Ascending aorta (tissue), 2 donors: ENCODE measurements at regions not wholly inside any gene's neighbourhood (a gene's known extent, or its start where the extent isn't known, plus 50 kb on each side); places are given as distances from the start of the nearest gene placed in this dataset.
"Not testable (repeated sequence)": the region's sequence is repeated elsewhere in the genome, so short reads cannot be mapped to it uniquely, and the experiment has no call there.

Source experiments
- DNase-seq, 2 donors: peaks; one replicate each; pipeline ENCODE4 v3.0.0-alpha.2; 2019; ENCODE audit warnings: low spot score in 2 of 2
- H3K27ac ChIP-seq, 2 donors: fragments of 200-600 bp; sonication (generic); one replicate each; pipeline ENCODE4 v1.5.1; 2016 to 2017; ENCODE audit warnings: mild to moderate bottlenecking in 1 of 2
- H3K27me3 ChIP-seq: fragments of 200-600 bp; sonication (generic); one replicate; pipeline ENCODE4 v1.5.1; 2017
- H3K36me3 ChIP-seq, 2 donors: fragments of 200-600 bp; sonication (generic); one replicate each; pipeline ENCODE4 v1.5.1; 2016
- H3K4me1 ChIP-seq, 2 donors: fragments of 200-600 bp; sonication (generic); one replicate each; pipeline ENCODE4 v1.5.1; 2016 to 2017; ENCODE audit warnings: mild to moderate bottlenecking in 1 of 2
- H3K4me3 ChIP-seq, 2 donors: fragments of 200-600 bp; sonication (generic); one replicate each; pipeline ENCODE4 v1.5.1; 2016 to 2017; ENCODE audit warnings: mild to moderate bottlenecking in 1 of 2
- H3K9me3 ChIP-seq, 2 donors: fragments of 200-600 bp; sonication (generic); one replicate each; pipeline ENCODE4 v1.5.1; 2016
- intact Hi-C: fragments of 100-400 bp; cut with DNase I; formaldehyde crosslinking; loops from one replicate; pipeline ENCODE4 v1.15.1; 2023
- TF ChIP-seq, protein P1 (sequence below), 3 experiments: fragments of 200-600 bp in 2 of 3; fragments of 450-650 bp in 1 of 3; sonication (generic) in 2 of 3; IDR thresholded peaks; one replicate each; pipeline ENCODE4 v1.5.1; 2016 to 2019; ENCODE audit warnings: antibody characterized with exemption in 3 of 3, mild to moderate bottlenecking in 1 of 3, moderate library complexity in 1 of 3

DNA sequence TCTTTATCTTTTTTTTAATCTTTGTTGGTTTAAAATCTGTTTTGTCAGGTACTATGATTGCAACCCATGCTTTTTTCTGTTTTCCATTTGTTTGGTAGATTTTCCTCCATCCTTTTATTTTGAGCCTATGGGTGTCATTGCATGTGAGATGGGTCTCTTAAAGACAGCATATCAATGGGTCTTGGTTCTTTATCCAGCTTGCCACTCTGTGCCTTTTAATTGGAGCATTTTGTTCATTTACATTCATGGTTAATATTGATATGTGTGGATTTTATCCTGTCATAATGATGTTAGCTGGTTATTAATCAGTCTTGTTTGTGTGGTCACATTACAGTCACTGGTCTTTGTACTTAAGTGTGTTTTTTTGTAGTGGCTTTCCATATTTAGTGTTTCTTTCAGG lies 159.9 kb downstream of the CENPF start:
- Histone ChIP-seq H3K27me3 (no peaks in the 10 kb centered on the region), H3K36me3 (no peaks in the 10 kb centered on the region), H3K4me3 (no peak overlapping the region), H3K27ac (no peak overlapping the region), H3K4me1 (no peaks in the 10 kb centered on the region), H3K9me3 (peaks cover 14 to 15% of the 10 kb centered on the region in 2 donors)
- intact Hi-C loops: no loop called here
- DNase-seq: no peak
- TF ChIP-seq, protein P1, sequence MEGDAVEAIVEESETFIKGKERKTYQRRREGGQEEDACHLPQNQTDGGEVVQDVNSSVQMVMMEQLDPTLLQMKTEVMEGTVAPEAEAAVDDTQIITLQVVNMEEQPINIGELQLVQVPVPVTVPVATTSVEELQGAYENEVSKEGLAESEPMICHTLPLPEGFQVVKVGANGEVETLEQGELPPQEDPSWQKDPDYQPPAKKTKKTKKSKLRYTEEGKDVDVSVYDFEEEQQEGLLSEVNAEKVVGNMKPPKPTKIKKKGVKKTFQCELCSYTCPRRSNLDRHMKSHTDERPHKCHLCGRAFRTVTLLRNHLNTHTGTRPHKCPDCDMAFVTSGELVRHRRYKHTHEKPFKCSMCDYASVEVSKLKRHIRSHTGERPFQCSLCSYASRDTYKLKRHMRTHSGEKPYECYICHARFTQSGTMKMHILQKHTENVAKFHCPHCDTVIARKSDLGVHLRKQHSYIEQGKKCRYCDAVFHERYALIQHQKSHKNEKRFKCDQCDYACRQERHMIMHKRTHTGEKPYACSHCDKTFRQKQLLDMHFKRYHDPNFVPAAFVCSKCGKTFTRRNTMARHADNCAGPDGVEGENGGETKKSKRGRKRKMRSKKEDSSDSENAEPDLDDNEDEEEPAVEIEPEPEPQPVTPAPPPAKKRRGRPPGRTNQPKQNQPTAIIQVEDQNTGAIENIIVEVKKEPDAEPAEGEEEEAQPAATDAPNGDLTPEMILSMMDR (IDR thresholded peaks at IDR 0.05): no peak

DNA sequence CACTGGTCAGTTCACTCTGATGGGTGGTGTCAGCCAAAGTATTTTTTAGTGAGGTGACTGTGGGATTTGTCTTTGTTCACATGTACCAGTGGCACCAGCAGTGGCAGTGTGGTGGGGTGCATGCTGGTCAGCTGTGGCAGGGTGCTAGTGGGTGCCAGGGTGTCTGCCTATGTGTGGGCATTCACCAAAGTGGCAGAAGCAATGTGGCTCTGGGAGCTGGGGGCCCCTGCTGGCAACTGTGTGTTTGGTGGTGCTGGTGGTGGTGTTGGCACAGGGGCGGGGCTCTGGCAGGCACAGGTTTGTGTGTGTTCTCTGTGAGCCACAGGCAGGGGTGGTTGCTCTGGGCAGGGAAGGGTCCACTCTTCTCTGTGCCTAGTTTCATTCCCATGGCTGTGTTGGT lies 161.5 kb downstream of the CENPF start:
- no peak overlapping the region for H3K4me3 ChIP-seq
- H3K27me3 ChIP-seq: no peaks in the 10 kb centered on the region
- DNase-seq: no peak
- peaks cover 14 to 15% of the 10 kb centered on the region in 2 donors for H3K9me3 ChIP-seq
- no peaks in the 10 kb centered on the region for H3K4me1 ChIP-seq
- intact Hi-C loops: no loop called here
- H3K27ac ChIP-seq: no peak overlapping the region
- TF ChIP-seq, protein P1 (IDR thresholded peaks at IDR 0.05): no peak
- no peaks in the 10 kb centered on the region for H3K36me3 ChIP-seq

DNA sequence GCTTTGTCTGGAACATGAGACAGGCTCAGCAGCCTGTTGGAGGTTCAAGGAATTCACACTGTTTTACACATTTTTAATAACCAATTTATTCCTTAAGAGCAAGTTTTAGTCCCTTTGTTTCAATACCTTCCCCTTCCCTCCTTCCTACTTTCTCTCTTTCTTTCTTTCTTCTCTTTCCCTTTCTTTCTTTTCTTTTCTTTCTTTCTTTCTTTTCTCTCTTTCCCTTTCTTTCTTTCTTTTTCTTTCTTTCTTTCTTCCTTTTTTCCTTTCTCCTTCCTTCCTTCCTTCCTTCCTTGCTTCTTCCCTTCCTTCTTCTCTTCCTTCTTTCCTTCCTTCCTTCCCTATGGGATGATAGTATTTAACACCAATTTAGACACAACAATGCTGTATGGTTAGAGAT lies 164.2 kb downstream of the CENPF start:
- DNase-seq: no peak

DNA sequence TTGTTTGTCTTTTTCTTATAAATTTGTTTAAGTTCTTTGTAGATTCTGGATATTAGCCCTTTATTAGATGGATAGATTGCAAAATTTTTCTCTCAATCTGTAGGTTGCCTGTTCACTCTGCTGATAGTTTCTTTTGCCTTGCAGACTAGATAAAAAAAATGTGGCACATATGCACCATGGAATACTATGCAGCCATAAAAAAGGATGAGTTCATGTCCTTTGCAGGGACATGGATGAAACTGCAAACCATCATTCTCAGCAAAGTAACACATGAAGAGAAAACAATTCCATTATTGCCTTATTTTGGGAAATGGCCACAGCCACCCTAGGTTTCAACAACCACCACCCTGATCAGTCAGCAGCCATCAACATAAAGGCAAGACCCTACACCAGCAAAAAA lies 166.7 kb downstream of the CENPF start:
- H3K9me3 ChIP-seq, intact Hi-C loops, H3K36me3 ChIP-seq, H3K4me3 ChIP-seq, H3K27ac ChIP-seq, H3K27me3 ChIP-seq, DNase-seq, H3K4me1 ChIP-seq: not testable (repeated sequence)

More for the DNA sequence above, 164.2 kb downstream of the CENPF start:
- no peaks in the 10 kb centered on the region for H3K4me1 ChIP-seq
- no peaks in the 10 kb centered on the region for H3K36me3 ChIP-seq
- intact Hi-C loops: no loop called here
- H3K9me3 ChIP-seq: peaks cover 7 to 8% of the 10 kb centered on the region in 2 donors
- no peak overlapping the region for H3K4me3 ChIP-seq
- H3K27me3 ChIP-seq: no peaks in the 10 kb centered on the region
- TF ChIP-seq, protein P1 (IDR thresholded peaks at IDR 0.05): no peak
- H3K27ac ChIP-seq: no peak overlapping the region

DNA sequence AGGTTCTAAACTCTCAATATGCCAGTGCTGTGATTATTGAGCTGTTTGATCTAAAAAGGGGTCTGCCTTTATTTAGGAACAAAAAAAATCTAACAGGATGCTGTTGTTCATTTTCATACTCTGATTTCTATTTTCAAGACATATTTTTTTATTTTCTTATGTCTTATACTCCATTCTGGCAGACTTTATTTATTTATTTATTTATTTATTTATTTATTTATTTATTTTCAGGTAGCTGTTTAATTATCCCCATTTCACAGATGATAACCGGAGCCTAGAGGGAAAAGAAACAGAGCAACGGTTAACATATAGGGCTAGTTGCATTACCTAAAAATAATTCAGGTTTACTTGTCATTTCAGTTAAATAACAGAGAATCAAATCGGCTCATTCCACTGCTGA lies 174.4 kb downstream of the CENPF start:
- intact Hi-C loops: no loop called here
- no peaks in the 10 kb centered on the region for H3K27me3 ChIP-seq
- TF ChIP-seq, protein P1 (IDR thresholded peaks at IDR 0.05): no peak

DNA sequence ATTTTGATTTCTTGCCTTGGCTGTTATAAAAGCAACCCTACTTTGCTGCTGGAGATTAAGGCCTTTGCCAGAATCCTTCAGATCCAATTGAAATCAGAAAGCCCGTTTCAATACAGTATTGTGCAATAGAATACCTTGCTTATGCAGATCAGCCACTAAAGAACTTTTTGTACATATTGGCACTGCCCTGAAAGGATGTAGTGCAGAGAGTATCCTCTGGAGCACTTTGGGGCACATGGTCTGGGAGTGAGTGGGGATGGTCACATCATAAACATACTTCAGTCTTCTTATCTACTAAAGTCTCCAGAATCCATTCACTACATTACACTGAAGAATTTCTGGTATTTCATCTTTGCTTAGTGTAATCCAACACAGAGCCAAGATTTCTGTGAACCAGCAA lies 189.0 kb downstream of the CENPF start:
- H3K4me1 ChIP-seq: no peaks in the 10 kb centered on the region
- TF ChIP-seq, protein P1 (IDR thresholded peaks at IDR 0.05): no peak
- H3K36me3 ChIP-seq: no peaks in the 10 kb centered on the region
- H3K27ac ChIP-seq: no peak overlapping the region
- intact Hi-C loops: no loop called here
- no peak for DNase-seq
- no peaks in the 10 kb centered on the region for H3K9me3 ChIP-seq
- no peaks in the 10 kb centered on the region for H3K27me3 ChIP-seq
- H3K4me3 ChIP-seq: no peak overlapping the region

More for the DNA sequence above, 174.4 kb downstream of the CENPF start:
- Histone ChIP-seq H3K4me3 (no peak overlapping the region), H3K36me3 (no peaks in the 10 kb centered on the region), H3K4me1 (no peaks in the 10 kb centered on the region), H3K9me3 (no peaks in the 10 kb centered on the region), H3K27ac (no peak overlapping the region)
- no peak for DNase-seq
